ENCODE measurements at regions not wholly inside any gene's neighbourhood (a gene's known extent, or its start where the extent isn't known, plus 50 kb on each side); places are given as distances from the start of the nearest gene placed in this dataset.

DNA sequence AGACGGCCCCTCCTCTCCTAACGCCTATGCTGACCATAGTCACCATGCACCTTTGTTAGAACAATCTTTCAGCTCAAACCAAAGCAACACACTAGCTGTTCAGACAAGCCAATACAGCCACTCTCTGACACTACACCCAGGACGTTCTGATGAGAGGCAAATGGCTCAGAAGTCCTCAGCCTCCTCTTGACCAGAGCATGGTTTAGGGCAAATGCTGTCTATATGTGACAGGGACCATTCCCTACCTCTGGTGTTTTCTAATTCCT is 264.8 kb upstream of the HES1 start:
- no peak for TF ChIP-seq EZH2 (IDR thresholded peaks at IDR 0.05; ENCODE audit: low read depth, unreplicated experiment)
- TF ChIP-seq, protein P1, sequence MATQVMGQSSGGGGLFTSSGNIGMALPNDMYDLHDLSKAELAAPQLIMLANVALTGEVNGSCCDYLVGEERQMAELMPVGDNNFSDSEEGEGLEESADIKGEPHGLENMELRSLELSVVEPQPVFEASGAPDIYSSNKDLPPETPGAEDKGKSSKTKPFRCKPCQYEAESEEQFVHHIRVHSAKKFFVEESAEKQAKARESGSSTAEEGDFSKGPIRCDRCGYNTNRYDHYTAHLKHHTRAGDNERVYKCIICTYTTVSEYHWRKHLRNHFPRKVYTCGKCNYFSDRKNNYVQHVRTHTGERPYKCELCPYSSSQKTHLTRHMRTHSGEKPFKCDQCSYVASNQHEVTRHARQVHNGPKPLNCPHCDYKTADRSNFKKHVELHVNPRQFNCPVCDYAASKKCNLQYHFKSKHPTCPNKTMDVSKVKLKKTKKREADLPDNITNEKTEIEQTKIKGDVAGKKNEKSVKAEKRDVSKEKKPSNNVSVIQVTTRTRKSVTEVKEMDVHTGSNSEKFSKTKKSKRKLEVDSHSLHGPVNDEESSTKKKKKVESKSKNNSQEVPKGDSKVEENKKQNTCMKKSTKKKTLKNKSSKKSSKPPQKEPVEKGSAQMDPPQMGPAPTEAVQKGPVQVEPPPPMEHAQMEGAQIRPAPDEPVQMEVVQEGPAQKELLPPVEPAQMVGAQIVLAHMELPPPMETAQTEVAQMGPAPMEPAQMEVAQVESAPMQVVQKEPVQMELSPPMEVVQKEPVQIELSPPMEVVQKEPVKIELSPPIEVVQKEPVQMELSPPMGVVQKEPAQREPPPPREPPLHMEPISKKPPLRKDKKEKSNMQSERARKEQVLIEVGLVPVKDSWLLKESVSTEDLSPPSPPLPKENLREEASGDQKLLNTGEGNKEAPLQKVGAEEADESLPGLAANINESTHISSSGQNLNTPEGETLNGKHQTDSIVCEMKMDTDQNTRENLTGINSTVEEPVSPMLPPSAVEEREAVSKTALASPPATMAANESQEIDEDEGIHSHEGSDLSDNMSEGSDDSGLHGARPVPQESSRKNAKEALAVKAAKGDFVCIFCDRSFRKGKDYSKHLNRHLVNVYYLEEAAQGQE (IDR thresholded peaks at IDR 0.05; ENCODE audit: unreplicated experiment), result no peak
- TF ChIP-seq, protein P2, sequence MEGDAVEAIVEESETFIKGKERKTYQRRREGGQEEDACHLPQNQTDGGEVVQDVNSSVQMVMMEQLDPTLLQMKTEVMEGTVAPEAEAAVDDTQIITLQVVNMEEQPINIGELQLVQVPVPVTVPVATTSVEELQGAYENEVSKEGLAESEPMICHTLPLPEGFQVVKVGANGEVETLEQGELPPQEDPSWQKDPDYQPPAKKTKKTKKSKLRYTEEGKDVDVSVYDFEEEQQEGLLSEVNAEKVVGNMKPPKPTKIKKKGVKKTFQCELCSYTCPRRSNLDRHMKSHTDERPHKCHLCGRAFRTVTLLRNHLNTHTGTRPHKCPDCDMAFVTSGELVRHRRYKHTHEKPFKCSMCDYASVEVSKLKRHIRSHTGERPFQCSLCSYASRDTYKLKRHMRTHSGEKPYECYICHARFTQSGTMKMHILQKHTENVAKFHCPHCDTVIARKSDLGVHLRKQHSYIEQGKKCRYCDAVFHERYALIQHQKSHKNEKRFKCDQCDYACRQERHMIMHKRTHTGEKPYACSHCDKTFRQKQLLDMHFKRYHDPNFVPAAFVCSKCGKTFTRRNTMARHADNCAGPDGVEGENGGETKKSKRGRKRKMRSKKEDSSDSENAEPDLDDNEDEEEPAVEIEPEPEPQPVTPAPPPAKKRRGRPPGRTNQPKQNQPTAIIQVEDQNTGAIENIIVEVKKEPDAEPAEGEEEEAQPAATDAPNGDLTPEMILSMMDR (conservative IDR thresholded peaks at IDR 0.05; ENCODE audit: low read depth in 2 of 2), result no peak
- TF ChIP-seq JUNB (IDR thresholded peaks at IDR 0.05; ENCODE audit: unreplicated experiment), result no peak
- no peak for TF ChIP-seq CREB1 (CRISPR knock-in tag; IDR thresholded peaks at IDR 0.05; ENCODE audit: low read depth)
